Esophagus squamous epithelium (tissue), 4 donors: ENCODE measurements at regions not wholly inside any gene's neighbourhood (a gene's known extent, or its start where the extent isn't known, plus 50 kb on each side); places are given as distances from the start of the nearest gene placed in this dataset.

Experiments
- CTCF ChIP-seq, 6 experiments: fragments of 450-650 bp in 4 of 6; fragments of 200-600 bp in 2 of 6; sonication (generic) in 2 of 6; IDR thresholded peaks; one replicate each; pipeline ENCODE4 v1.5.1; 2016 to 2019; ENCODE audit warnings: antibody characterized with exemption in 6 of 6, mild to moderate bottlenecking in 4 of 6, moderate library complexity in 4 of 6
- POLR2A ChIP-seq, 4 donors: fragments of 450-650 bp; IDR thresholded peaks; one replicate each; pipeline ENCODE4 v1.6.1; 2017; ENCODE audit warnings: antibody characterized with exemption in 4 of 4, mild to moderate bottlenecking in 4 of 4, moderate library complexity in 3 of 4

- TF ChIP-seq CTCF (IDR thresholded peaks at IDR 0.05) (no peak), POLR2A (IDR thresholded peaks at IDR 0.05) (no peak)
Measured at GRCh38 chrY:14256817-14257168, 200.8 kb downstream of the VCY1B start.
